NCI-H1930 (cell line): ENCODE measurements at regions not wholly inside any gene's neighbourhood (a gene's known extent, or its start where the extent isn't known, plus 50 kb on each side); places are given as distances from the start of the nearest gene placed in this dataset.

Experiments
- DNase-seq, 2 experiments: peaks; one replicate each; lab custom pipeline; 2025; lab: John Stamatoyannopoulos, UW

DNA sequence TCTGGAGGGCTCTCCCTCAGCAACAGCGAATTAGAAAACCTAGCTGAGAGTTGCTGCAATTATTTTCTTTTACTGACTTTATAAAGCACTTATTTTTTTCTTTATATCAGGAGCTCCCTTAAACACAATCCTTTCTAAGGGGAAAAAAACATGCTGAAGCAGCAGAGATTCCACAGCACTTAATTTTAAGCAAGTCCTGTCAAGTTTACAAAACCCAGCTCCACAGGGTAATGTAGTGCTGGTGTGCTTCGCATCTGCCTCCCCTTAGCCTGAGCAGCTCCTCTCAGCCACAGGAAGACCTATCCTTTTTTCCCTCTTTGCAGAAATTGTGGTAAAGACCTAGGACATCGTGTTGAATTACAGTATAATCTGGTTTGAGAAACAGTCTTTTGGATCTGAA lies 208.1 kb upstream of the SYNDIG1 start:
- no peak for DNase-seq

DNA sequence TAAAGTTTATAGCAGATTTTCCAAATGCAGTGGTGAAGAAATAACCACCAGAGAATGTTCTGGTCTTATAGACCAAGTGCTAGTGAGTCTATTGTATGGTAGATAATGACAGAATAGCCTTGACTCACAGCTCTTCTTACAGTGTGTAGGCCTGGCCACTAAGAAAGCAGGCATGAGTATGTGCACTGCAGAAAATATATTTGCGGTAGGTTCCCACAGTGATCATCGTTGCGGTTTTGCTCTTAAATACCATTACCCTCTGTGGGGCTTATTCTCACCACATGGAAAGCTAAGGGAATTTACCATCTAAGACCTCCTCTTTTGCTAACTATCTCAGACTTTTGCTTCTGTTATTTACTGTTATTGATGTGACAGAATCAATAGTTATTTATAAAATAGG lies 212.3 kb upstream of the SYNDIG1 start:
- no peak for DNase-seq

DNA sequence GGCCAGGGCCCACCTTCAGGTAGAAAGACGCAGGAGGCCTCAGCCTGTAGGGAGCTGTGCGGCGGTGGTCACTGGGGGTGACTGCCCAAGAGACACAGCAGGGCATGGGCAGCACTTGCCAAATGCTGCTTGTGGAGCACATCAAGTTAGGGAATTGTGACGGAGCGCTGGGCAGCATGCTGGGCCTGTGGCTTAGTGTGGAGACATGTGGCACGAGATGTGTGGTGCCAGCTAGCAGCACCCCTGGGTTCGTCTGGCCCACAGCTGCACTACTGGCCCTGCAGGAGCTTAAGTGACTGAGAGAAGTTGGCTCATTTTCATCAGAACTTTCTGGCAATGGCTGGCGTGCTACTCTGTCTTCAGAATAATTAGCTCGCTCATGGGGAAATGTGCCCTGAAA lies 213.1 kb upstream of the SYNDIG1 start:
- no peak for DNase-seq

DNA sequence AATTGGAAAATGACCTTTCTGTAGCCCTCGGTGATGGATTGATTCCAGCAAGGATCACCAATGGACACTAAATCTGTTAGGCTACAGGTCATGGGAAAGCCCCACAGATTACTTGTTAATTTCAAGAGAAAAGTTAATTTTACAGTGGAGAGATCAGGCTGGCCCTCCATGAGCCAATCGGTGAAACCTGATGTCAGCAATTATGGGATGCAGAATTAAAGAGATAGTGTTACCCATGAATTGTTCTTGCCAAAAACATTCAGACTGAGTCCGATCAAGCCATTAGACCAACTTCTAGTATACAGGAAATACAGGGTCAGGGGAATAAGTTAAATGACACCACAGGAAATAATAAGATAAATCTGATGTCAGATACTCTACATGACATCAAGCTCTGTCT lies 214.9 kb upstream of the SYNDIG1 start:
- no peak for DNase-seq

DNA sequence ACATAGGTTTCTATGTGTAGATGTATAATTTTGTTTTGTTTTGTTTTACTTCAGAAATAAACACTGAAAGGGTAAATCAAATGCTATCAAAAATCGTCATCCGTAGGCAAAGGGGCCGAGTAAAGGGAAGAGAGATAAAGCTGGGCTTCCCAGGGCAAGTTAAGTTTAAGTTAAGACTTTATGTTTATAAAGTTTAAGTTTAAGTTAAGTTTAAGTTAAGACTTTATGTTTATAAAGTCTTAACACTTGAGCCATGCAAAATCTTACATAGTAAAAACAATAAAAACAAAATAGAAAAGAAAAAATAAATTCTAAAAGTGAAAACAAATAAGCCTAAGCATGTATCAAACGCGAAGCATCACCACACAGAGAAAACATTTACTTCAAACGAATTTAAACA lies 216.1 kb upstream of the SYNDIG1 start:
- no peak for DNase-seq

DNA sequence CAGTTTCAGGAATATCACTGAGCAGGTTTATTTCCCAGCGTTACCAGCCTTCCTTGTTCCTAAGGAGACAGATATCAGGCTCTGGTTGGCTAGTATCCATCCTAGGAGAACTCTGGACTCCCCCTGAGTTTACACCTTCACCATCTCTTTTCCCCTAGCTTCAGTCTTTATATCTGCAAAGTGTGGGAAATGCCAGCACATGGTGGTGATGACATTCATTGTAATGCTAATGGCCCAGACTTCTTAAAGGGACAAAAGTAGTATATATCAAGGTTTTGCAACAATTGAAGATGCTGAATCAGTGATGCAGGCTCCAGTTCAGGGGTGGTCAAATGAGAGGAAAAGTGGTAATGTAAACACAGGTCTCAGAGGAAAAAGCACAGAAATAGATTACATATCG lies 224.3 kb upstream of the SYNDIG1 start:
- DNase-seq: no peak

DNA sequence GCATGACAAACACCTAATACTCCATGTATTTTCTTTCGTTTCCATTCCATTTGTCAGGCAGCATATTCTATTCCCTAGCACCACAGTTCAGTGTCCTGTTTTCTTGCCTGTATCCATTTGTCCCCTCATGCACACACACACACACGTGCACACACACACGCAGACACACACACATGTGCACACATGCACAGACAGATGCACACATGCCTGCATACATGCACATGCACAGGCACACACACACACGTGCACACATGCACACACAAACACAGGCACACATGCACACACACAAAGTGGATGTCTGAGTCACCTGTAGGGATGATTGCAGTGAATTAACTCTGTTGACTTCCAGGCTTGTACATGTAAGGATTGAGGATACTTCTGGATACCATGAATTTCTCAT lies 226.7 kb upstream of the SYNDIG1 start:
- no peak for DNase-seq

DNA sequence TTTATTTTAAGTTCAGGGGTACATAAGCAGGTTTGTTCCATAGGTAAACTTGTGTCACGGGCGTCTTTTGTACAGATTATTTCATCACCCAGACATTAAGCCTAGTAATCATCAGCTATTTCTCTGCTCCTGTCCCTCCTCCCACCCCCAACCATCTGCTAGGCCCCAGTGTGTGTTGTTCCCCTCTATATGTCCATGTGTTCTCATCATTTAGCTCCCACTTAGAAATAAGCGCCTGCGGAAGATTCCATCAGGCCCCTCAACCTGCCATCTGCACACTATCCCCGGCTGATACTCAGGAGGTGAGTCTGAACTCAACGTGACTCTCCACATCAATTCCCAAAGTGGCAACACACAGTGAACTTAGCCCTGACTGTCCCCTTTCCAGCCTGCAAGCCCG lies 228.0 kb upstream of the SYNDIG1 start:
- no peak for DNase-seq

DNA sequence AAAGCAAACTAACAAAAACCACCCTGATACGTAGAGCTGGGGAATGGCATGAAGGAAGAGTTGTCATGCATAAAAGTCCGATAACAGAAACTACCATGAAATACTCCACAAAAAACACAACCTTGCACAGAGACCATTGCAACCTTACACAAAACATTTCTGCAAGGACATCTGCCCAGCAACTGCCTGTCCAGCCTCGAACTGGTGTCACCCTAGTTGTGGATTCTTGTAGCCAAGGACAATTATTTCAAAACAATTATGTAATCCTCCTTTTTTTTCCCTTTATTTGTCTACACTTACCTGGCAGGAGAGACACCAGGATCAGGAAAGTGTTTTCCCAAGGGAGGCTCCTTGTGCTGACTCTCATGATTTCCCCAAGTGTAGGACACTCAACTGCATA lies 232.5 kb upstream of the SYNDIG1 start:
- no peak for DNase-seq

DNA sequence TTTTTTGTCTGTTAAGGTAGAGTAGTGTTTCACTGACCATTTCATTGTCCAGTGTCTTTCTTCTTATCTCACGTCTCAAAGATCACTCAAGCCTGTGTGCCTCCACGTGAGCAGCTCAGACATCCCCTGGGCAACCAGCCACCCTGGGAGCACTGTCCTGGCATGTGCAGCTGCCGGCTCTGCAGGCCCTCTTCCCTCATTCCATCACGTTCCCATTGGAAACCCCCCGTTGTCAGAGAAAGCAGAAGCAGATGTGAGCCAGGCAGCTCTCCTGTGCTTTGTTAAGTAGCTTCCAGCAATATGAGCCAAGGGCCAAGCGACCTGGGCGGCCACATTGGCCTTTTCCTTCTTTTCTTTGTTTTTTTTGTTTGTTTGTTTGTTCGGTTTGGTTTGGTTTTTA lies 233.2 kb upstream of the SYNDIG1 start:
- DNase-seq: no peak

DNA sequence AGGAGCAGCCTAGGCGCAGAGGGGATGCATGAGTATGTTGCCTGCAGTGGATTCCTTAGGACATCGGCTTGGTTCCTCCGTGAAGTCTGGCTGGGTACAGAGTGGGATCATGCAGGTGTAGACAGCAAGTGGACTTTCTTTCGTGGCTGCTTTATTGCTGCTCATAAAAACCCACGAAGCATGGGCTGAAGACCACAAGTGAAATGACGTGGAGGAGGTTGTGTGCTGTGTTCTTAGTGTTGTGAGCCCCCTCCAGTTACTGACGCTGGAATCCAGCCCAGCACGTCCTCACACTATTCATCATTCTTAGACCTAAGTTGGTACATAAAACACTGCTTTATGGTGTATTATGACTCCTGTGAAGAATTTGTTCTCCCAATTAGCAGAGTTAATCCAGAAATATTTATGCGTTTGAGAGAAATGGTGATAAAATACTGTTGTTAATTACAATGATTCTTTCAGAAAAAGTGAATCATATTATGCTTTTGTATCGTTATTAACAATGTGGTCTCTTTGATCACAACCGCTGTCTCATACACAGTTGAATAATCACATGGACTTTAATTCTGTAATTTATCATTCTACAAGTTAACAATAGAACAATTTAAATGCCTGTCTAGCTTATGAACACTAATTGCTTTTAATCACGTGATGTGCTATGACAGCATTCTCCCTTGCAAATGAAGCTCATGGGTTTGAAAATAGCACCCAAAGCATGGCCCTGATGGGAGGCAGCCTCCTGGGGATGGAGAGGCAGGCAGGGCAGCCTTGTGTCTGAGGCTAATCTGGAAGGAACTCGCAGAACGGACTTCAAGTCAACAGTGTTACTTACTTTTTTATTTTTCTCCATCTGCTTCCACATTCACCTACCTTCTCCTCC lies 233.9 kb upstream of the SYNDIG1 start:
- no peak for DNase-seq

DNA sequence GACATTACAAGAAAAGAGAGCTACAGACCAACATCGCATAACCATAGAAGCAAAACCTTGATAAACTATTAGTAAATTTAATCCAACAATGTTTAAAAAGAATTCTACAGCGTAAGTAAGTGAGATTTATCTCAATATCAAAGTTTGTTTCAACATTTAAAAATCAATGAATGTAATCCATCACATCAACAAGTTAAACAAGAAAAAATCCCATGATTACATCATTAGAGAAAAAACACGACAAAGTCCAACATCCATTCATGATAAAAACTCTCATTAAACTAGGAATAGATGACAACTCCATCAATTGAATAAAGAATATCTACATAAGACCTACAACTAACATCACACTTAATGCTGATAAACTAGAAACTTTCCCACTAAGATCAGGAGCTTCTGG lies 239.0 kb upstream of the GGTLC1 start:
- DNase-seq: no peak

DNA sequence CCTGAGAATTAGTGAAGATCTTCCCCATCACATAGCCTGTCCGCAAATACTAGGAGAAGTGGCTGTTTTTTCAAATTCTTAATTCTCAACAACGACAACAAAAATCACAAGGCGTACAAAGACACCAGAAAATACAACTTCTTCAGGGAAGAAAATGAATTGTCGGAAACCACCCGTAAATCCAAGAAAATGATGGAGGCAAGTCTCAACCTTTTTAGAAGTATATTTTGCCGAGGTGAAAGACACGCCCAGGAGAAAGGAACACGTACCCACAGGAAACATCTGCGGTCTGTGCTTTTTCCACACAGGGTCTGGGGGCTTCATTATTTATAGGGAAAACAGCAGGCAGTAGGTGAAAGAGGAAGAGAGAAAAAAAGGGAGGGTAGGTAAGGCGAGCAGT lies 223.9 kb upstream of the GGTLC1 start:
- no peak for DNase-seq

DNA sequence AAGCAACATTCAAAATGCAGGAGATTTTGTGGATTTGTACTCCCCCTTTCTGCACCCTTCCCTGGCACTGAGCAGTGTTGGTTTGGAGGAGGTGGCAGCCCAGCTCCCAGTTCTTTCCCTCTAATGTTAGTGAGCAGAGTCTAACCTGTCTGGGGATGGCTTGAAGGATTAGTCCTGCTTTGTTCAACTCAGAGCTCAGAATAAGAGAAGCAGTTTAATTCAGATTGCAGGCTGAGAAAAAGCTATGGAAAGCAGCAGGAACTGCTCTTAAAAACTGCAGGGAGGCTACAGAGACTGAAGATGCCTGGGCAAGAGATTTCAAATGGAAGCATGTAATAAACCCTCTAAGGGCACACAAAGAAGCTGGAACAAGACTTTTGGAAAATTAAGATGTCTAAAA lies 223.4 kb upstream of the GGTLC1 start:
- no peak for DNase-seq

DNA sequence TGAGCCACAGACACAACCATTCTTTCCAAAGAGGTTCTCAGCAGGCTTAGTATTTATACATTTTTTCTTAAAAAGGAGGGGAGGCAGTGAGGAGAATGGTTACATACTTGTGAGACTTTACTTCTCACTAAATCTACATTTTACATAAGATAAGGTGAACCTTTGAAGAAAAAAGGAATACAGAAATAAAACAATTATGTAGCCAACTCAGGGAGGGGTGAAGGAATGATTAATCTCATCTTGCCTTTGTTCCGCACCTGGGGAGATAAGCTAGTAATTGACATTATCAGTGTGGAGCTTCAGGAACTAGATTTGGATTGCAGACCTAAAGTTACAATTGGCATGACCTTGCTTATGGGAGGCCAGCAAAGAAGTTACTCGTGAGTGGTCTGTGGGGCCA lies 221.8 kb upstream of the GGTLC1 start:
- DNase-seq: no peak

DNA sequence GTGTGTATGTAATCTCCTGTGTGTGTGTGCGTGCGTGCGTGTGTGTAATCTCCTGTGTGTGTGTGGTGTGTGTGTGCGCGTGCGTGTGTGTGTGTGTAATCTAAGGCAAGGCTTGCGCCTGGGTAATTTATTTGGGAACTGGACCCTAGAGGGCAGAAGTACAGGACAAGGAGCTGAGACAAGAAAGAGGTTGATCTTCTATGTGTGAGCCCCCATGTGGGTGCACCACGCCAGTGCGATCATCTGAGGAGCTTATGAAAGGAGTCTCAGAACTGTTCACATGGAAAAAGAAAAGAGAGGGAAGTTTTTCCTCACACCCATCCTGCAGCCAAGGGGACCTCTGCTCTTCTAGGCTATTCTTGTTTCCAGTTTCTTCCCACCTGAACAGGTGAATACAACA lies 220.1 kb upstream of the GGTLC1 start:
- DNase-seq: no peak

DNA sequence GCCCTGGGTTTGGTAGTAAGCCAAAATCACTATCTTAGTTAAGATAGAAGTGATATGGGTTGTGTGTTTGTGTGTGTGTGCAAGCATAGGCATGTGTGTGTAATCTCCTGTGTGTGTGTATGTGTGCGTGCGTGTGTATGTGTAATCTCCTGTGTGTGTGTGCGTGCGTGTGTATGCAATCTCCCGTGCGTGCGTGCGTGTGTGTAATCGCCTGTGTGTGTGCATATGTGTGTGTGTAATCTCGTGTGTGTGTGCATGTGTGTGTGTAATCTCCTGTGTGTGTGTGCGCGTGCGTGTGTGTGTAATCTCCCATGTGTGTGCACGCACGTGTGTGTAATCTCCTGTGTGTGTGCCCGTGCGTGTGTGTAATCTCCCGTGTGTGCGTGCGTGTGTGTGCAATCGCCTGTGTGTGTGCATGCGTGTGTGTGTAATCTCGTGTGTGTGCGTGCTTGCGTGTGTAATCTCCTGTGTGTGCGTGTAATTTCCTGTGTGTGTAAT lies 219.3 kb upstream of the GGTLC1 start:
- DNase-seq: no peak

DNA sequence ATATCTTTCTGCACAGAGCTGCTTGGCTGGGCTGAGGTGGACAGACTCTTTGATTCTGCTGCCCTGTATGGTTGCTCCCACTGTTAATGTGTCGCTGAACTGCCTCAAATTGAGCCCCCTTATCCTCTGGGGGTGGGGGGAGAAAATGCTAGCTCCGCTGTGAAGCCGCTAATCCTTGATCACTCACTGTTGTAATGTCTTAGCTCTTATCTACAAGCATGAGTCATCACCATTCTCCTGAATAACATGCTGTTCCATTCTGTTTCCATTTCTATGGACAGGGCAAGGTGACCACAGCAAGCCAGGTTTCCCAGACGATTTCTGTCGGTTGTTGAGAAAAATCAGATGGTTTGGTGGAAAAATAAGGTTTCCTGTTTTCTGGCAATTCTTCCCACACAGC lies 218.4 kb upstream of the GGTLC1 start:
- DNase-seq: no peak

DNA sequence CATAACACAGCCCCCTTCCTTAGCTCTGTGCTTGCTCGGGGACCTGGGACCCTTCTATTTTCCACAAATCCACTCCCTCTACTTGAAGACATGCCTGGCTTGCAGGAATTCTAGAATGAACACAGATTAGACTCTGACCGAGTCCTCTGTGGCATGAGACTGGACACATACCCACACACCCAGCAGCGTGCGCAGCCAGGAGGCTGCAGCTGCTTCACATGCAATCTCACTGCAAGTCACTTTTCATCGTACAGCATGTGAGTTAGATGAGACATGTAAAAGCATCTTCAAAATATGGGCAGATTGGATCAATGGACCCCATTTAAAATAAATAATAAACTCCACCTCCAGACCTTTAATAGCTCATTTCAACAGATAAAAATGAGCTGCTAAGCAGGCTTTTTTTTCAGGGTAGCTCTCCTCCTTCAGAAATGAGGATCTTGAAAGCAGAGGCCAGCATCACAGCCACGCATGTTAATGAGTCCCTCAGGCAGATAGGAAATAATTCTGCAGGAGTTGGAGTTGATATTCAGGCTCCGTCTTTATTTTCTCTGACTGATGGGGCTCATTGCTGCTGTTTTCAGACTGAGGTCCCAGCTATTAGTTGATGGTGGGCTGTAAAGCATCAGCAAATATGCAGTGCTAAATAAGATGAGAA lies 215.1 kb upstream of the GGTLC1 start:
- no peak for DNase-seq

DNA sequence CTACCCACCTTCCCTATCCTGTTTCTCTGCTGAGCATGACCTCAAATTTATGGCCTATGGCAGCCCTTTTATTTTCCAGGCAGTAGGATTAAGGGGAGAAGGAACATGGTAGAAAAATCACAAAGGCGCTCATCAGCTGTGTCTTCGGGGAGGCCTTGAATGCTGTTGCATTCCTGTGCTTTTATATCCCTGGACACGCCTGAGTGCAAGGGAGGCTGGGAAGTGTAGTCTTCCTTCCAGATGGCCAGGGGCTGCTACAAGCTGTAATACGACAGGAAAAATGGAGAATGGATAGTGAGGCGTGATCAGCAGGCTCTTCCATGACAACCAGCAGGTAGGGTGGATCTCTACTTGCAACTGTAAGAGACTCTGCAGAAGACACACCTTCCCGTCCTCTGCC lies 210.9 kb upstream of the GGTLC1 start:
- DNase-seq: no peak

DNA sequence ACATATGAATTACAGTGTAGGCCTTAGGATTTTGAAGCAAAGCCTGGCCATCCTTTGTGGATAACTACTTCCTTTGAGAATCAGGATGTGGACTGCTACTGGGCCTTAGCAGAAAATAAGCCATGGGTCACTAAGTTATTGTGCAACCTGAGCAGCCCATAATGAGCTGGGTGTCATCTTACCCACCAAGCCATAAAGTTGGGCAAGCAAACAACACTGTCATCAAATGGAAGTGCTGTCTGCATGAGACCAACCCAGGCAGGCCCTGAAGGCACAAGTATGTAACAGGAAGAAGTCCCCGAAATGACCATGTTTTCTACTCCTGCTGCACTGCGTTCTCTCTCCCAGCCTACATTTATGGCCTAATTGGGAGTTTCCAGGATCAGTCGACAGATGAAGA lies 205.6 kb upstream of the GGTLC1 start:
- DNase-seq: no peak

DNA sequence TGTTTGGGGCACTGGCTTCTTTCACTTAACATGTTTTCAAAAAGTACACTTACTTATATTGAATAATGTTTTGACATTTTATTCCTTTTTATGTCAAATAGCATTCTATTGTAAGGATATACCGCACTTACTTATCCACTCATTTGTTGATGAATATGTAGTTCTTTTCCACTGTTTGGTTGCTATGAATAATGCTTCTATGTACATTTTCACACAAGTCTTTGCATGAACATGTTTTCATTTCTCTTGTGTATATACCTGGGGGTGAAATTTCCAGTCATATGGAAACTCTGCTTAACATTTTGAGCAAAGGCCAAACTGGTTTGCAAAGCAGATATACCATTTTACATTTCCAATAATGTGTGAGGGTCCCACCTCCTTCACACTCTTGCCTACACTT lies 202.3 kb upstream of the GGTLC1 start:
- DNase-seq: no peak

DNA sequence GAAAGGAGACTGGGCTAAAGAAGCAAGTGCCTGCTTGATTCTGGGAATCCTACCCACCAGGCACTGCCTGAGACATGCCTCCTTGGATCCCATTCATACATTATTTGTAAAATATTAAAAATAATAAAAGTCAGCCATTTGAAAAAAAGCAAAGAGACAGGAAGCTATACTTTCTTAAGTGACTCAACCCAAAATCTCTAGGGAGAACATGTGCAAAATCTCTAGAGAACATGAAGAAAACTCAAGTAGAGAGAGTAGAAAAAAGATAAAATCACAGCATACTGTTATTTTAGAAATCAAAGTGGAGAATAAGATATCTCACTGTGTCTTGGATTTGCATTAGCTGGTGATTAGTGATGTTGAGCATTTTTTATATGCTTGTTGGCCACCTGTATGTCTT lies 197.2 kb upstream of the GGTLC1 start:
- no peak for DNase-seq

DNA sequence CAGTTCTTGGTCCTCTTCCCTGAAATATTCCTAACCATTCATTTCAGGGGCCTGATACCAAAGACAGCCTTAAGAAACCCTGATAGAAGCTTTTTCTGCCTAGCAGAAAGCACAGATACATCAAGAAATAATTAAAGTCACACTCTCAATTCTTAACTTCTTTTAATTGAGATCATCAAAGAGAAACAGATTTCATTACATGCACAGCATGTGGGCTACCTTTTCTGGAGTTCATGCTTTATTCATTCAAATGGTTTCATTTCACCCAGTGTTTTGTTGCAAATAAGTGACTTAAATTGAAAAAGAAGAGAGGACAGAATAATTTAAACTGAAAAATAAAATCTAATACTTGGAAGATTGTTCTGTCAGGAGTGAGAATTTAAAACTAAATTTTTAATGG lies 192.6 kb upstream of the GGTLC1 start:
- no peak for DNase-seq
